ENCODE measurements at regions not wholly inside any gene's neighbourhood (a gene's known extent, or its start where the extent isn't known, plus 50 kb on each side); places are given as distances from the start of the nearest gene placed in this dataset.

- no peak for DNase-seq
Measured at GRCh38 chr10:8923096-8923495, 868.6 kb downstream of the GATA3 start.

GRCh38 chr10:8927705-8928104 is 873.2 kb downstream of the GATA3 start:
- no peak for DNase-seq

GRCh38 chr10:8946451-8946850 is 892.0 kb downstream of the GATA3 start:
- DNase-seq = no peak

GRCh38 chr10:8950978-8951377 is 896.5 kb downstream of the GATA3 start:
- DNase-seq = no peak

GRCh38 chr10:8951440-8952089 is 897.1 kb downstream of the GATA3 start:
- DNase-seq = no peak

- DNase-seq = no peak
Measured at GRCh38 chr10:8956400-8956799, 901.9 kb downstream of the GATA3 start.

- no peak for DNase-seq
Measured at GRCh38 chr10:8962249-8962648, 907.8 kb downstream of the GATA3 start.

GRCh38 chr10:8967061-8967460 is 912.6 kb downstream of the GATA3 start:
- no peak for DNase-seq

GRCh38 chr10:8969853-8970252 is 915.4 kb downstream of the GATA3 start:
- DNase-seq = no peak

- no peak for DNase-seq
Measured at GRCh38 chr10:8975535-8975934, 921.0 kb downstream of the GATA3 start.

GRCh38 chr10:8978100-8978499 is 923.6 kb downstream of the GATA3 start:
- DNase-seq = no peak

- DNase-seq = no peak
Measured at GRCh38 chr10:8979976-8980375, 925.5 kb downstream of the GATA3 start.

GRCh38 chr10:8981277-8981676 is 926.8 kb downstream of the GATA3 start:
- no peak for DNase-seq

- no peak for DNase-seq
Measured at GRCh38 chr10:8985651-8986050, 931.2 kb downstream of the GATA3 start.

- no peak for DNase-seq
Measured at GRCh38 chr10:8986975-8987374, 932.5 kb downstream of the GATA3 start.

- no peak for DNase-seq
Measured at GRCh38 chr10:8987712-8988111, 933.2 kb downstream of the GATA3 start.

GRCh38 chr10:8990280-8990987 is 935.9 kb downstream of the GATA3 start:
- DNase-seq = no peak

GRCh38 chr10:8992009-8992408 is 937.5 kb downstream of the GATA3 start:
- DNase-seq = no peak

GRCh38 chr10:8993864-8994263 is 939.4 kb downstream of the GATA3 start:
- DNase-seq = no peak

- no peak for DNase-seq
Measured at GRCh38 chr10:8998751-8999150, 944.3 kb downstream of the GATA3 start.

- no peak for DNase-seq
Measured at GRCh38 chr10:9003122-9003521, 948.6 kb downstream of the GATA3 start.

GRCh38 chr10:9004736-9005135 is 950.2 kb downstream of the GATA3 start:
- no peak for DNase-seq

GRCh38 chr10:9009505-9009904 is 955.0 kb downstream of the GATA3 start:
- DNase-seq = no peak

GRCh38 chr10:9010093-9010492 is 955.6 kb downstream of the GATA3 start:
- no peak for DNase-seq

Data from activated CD4-positive, alpha-beta T cell treated with anti-CD3 and anti-CD28 coated beads, Interleukin-2, amount 50 U/mL, for 4 hours (primary cell).